OCI-LY3 (cell line): ENCODE measurements at regions not wholly inside any gene's neighbourhood (a gene's known extent, or its start where the extent isn't known, plus 50 kb on each side); places are given as distances from the start of the nearest gene placed in this dataset.
"Not testable (repeated sequence)": the region's sequence is repeated elsewhere in the genome, so short reads cannot be mapped to it uniquely, and the experiment has no call there.

Experiments used
- H2AFZ ChIP-seq: fragments of 200-600, 300-600 bp; shearing (Covaris generic); 2 replicates; pipeline ENCODE4 v1.6.0; 2014; ENCODE audit warnings: antibody characterized with exemption, low read depth, low read length
- H3K27ac ChIP-seq: fragments of 200-600, 300-600 bp; sonication (generic); 2 replicates; pipeline ENCODE4 v1.5.1; 2014; ENCODE audit warnings: mild to moderate bottlenecking, low read length, moderate library complexity, mixed read lengths
- H3K27me3 ChIP-seq: fragments of 200-600, 300-600 bp; sonication (generic); 2 replicates; pipeline ENCODE4 v1.6.1; 2014; ENCODE audit warnings: low read depth, low read length, mixed read lengths
- H3K36me3 ChIP-seq: fragments of 200-600, 300-600 bp; sonication (generic); replicated peaks from 2 replicates; pipeline ENCODE3; 2014; ENCODE audit warnings: low read depth, low read length, mixed read lengths
- H3K4me1 ChIP-seq: fragments of 300-600, 200-600 bp; sonication (generic); 2 replicates; pipeline ENCODE4 v1.6.1; 2014; ENCODE audit warnings: low read length, mixed read lengths
- H3K4me2 ChIP-seq: fragments of 200-600, 300-600 bp; sonication (generic); 2 replicates; pipeline ENCODE4 v1.6.1; 2014; ENCODE audit warnings: low read length, mixed read lengths
- H3K4me3 ChIP-seq: fragments of 300-600, 200-600 bp; sonication (generic); 2 replicates; pipeline ENCODE4 v1.5.1; 2014; ENCODE audit warnings: antibody characterized with exemption, mild to moderate bottlenecking, low read length, moderate library complexity
- H3K79me2 ChIP-seq: fragments of 300-600, 200-600 bp; shearing (Covaris generic); 2 replicates; pipeline ENCODE4 v1.6.1; 2014; ENCODE audit warnings: mild to moderate bottlenecking, low read length, mixed read lengths
- H3K9ac ChIP-seq: fragments of 300-600, 200-600 bp; shearing (Covaris generic); 2 replicates; pipeline ENCODE4 v1.6.0; 2014; ENCODE audit warnings: mild to moderate bottlenecking, low read length, moderate library complexity
- H3K9me3 ChIP-seq: fragments of 200-600, 300-600 bp; shearing (Covaris generic); 2 replicates; pipeline ENCODE4 v1.6.1; 2014; ENCODE audit warnings: low read length, mixed read lengths; ENCODE audit not compliant: insufficient read depth
- H4K20me1 ChIP-seq: fragments of 200-600, 300-600 bp; sonication (generic); 2 replicates; pipeline ENCODE4 v1.6.1; 2016; ENCODE audit warnings: low read length, mixed read lengths; ENCODE audit not compliant: insufficient read depth
- EZH2phosphoT487 ChIP-seq: fragments of 200-600 bp; shearing (Covaris generic); IDR thresholded peaks from 2 replicates; pipeline ENCODE4 v1.6.1; 2018; ENCODE audit warnings: antibody characterized with exemption, mixed run types, low read depth
- TF ChIP-seq, protein P1 (sequence below): fragments of 200-600, 300-600 bp; sonication (generic); IDR thresholded peaks from 2 replicates; pipeline ENCODE4 v1.5.1; 2014; ENCODE audit warnings: antibody characterized with exemption, low read length, low read depth

DNA sequence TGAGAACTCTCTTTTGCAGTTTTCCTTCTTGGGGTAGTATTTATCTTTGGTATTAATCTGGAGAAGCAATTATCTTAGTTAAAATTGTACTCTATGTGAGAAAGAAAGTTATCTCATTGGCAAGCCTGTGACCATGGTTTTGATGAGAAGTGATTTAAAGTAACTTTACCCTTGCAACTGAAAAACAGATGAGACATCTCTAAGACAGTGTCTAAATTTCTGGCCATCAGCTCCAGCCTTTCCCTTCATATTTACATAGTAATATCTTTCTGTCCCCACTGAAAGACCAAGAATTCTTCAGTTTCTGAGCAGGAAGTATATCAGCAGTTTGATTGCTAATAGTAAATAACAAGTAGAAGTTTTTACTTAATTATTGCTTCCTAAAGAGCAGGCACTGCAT lies 386.1 kb upstream of the SYNCRIP start:
- Histone ChIP-seq H3K4me2 (no peak overlapping the region), H3K9ac (no peak overlapping the region), H3K79me2 (no peaks in the 10 kb centered on the region), H3K9me3 (no peaks in the 10 kb centered on the region), H3K4me1 (no peaks in the 10 kb centered on the region), H3K4me3 (no peak overlapping the region), H3K27me3 (no peaks in the 10 kb centered on the region), H3K36me3 (no peaks in the 10 kb centered on the region), H3K27ac (no peak overlapping the region), H2AFZ (no peak overlapping the region), H4K20me1 (no peaks in the 10 kb centered on the region)
- TF ChIP-seq, protein P1, sequence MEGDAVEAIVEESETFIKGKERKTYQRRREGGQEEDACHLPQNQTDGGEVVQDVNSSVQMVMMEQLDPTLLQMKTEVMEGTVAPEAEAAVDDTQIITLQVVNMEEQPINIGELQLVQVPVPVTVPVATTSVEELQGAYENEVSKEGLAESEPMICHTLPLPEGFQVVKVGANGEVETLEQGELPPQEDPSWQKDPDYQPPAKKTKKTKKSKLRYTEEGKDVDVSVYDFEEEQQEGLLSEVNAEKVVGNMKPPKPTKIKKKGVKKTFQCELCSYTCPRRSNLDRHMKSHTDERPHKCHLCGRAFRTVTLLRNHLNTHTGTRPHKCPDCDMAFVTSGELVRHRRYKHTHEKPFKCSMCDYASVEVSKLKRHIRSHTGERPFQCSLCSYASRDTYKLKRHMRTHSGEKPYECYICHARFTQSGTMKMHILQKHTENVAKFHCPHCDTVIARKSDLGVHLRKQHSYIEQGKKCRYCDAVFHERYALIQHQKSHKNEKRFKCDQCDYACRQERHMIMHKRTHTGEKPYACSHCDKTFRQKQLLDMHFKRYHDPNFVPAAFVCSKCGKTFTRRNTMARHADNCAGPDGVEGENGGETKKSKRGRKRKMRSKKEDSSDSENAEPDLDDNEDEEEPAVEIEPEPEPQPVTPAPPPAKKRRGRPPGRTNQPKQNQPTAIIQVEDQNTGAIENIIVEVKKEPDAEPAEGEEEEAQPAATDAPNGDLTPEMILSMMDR = no peak
- no peak for TF ChIP-seq EZH2phosphoT487

DNA sequence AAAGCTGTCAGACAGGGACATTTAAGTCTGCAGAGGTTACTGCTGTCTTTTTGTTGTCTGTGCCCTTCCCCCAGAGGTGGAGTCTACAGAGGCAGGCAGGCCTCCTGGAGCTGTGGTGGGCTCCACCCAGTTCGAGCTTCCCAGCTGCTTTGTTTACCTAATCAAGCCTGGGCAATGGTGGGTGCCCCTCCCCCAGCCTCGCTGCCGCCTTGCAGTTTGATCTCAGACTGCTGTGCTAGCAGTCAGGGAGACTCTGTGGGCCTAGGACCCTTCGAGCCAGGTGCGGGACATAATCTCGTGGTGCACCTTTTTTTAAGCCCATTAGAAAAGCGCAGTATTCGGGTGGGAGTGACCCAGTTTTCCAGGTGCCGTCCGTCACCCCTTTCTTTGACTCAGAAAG lies 384.2 kb upstream of the SYNCRIP start:
- not testable (repeated sequence) for H3K9ac ChIP-seq, H3K4me1 ChIP-seq, H3K27ac ChIP-seq, H3K27me3 ChIP-seq, H3K4me2 ChIP-seq, H3K4me3 ChIP-seq, H3K9me3 ChIP-seq, H2AFZ ChIP-seq, H3K36me3 ChIP-seq, H4K20me1 ChIP-seq, H3K79me2 ChIP-seq

DNA sequence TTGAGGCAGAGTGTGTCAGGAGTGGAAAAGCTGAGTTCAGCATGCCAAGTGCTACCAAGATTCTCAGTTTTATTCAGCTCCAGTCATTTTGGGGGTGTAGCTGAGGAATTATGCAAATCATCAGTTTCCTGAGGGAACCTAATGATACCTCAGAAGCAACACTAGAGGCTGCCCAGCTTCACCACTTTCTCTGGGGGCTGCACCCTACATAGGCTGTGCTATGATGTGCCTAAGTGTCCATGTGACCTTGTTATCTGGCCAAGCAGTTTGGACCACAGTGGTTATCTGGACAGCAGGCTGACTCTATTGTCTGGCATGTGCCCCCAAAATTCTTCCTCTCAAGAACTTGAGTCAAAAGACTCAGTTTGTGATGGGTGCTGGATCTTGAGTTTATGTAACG lies 374.6 kb upstream of the SYNCRIP start:
- Histone ChIP-seq H3K27ac (no peak overlapping the region), H4K20me1 (no peaks in the 10 kb centered on the region)
- TF ChIP-seq, protein P1 = no peak
- TF ChIP-seq EZH2phosphoT487 = no peak

DNA sequence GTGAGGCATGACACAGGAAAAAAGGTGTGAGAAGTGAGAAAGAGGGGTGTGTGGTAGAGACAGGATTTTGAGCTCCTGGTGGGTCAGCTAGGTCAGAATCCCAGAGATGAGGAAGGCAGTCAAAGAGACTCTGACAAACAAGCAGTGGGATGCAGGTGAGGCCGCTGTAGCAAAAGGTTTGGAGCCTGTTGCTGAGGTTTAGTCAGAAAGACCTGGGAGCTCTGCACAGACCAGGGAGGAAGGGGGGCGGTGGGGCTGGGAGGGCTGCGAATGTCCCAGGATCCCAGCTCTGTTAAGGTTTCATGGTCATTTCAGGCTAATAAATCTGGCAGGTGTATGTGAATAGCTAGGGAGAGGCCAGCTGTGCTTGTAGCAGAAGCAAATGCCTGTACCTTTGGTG lies 373.9 kb upstream of the SYNCRIP start:
- peaks cover 19% of the 10 kb centered on the region for H3K4me1 ChIP-seq
- H3K4me3 ChIP-seq = no peak overlapping the region
- H3K27ac ChIP-seq = no peak overlapping the region
- no peaks in the 10 kb centered on the region for H3K36me3 ChIP-seq
- no peaks in the 10 kb centered on the region for H3K9me3 ChIP-seq
- no peak overlapping the region for H2AFZ ChIP-seq
- H3K79me2 ChIP-seq = no peaks in the 10 kb centered on the region
- H3K27me3 ChIP-seq = no peaks in the 10 kb centered on the region
- TF ChIP-seq, protein P1 = no peak
- no peak for TF ChIP-seq EZH2phosphoT487
- H3K4me2 ChIP-seq = peak overlapping the region; percentile 24; the same call in 1 of the 2 replicates
- H4K20me1 ChIP-seq = no peaks in the 10 kb centered on the region
- no peak overlapping the region for H3K9ac ChIP-seq

More for the DNA sequence above, 374.6 kb upstream of the SYNCRIP start:
- H3K79me2 ChIP-seq = no peaks in the 10 kb centered on the region
- no peaks in the 10 kb centered on the region for H3K9me3 ChIP-seq
- 0 out of 2 replicates have a peak overlapping the region, but pooled peaks have one; percentile 24 for H3K4me2 ChIP-seq
- no peaks in the 10 kb centered on the region for H3K27me3 ChIP-seq
- H3K4me3 ChIP-seq = no peak overlapping the region
- H3K36me3 ChIP-seq = no peaks in the 10 kb centered on the region
- no peak overlapping the region for H2AFZ ChIP-seq
- H3K9ac ChIP-seq = no peak overlapping the region
- peaks cover 19% of the 10 kb centered on the region for H3K4me1 ChIP-seq

DNA sequence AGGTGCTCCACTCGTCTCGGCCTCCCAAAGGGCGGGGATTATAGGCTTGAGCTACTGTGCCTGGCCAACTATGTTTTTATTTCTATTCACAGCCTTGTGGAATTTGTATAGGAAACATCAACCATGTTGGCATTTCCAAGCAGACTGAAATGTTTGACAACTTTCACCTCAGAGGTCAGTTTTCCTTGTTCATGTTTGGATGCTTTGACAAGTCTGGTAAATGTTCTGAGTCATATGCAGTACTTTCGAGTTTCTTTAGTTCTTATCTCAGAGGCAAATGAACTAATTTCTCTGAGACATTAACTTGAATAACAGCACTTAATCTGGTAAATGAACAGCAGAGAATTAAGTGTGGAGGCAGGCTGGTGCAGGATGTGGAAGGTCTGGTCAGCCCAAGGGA lies 373.4 kb upstream of the SYNCRIP start:
- no peak overlapping the region for H3K4me3 ChIP-seq
- no peak for TF ChIP-seq EZH2phosphoT487
- TF ChIP-seq, protein P1 = no peak
- H3K79me2 ChIP-seq = no peaks in the 10 kb centered on the region
- no peak overlapping the region for H3K9ac ChIP-seq
- peaks cover 19% of the 10 kb centered on the region for H3K4me1 ChIP-seq
- H3K4me2 ChIP-seq = peak overlapping the region; percentile 10; the same call in 1 of the 2 replicates
- H3K36me3 ChIP-seq = no peaks in the 10 kb centered on the region
- no peaks in the 10 kb centered on the region for H4K20me1 ChIP-seq
- H3K27ac ChIP-seq = no peak overlapping the region
- no peak overlapping the region for H2AFZ ChIP-seq
- H3K9me3 ChIP-seq = no peaks in the 10 kb centered on the region
- H3K27me3 ChIP-seq = no peaks in the 10 kb centered on the region

DNA sequence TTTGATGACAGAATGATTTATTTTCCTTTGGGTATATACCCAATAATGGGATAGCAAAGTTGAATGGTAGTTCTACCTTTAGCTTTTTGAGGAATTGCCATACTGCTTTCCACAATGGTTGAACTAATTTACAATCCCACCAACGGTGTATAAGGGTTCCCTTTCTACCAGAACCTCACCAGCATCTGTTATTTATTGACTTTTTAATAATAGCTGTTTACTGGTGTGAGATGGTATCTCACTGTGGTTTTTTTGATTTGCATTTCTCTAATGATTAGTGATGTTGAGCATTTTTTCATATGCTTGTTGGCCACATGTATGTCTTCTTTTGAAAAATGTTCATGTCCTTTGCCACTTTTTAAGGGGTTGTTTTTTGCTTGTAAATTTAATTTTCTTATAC lies 370.3 kb upstream of the SYNCRIP start:
- H3K27me3 ChIP-seq, H3K9me3 ChIP-seq, H3K27ac ChIP-seq, H3K4me2 ChIP-seq, H2AFZ ChIP-seq, H3K79me2 ChIP-seq, H3K4me3 ChIP-seq, H3K9ac ChIP-seq, H3K36me3 ChIP-seq, H4K20me1 ChIP-seq: not testable (repeated sequence)
- H3K4me1 ChIP-seq = peaks cover 19% of the 10 kb centered on the region
